MCF 10A (cell line): ENCODE measurements at regions not wholly inside any gene's neighbourhood (a gene's known extent, or its start where the extent isn't known, plus 50 kb on each side); places are given as distances from the start of the nearest gene placed in this dataset.
A peak's percentile ranks its signal among the peaks of the same experiment; 100 is the strongest.

Source experiments
- BruUV-seq: library from RNA; stranded (reverse); fragments of 400-500 nt; replicated peaks from 2 replicates; lab custom pipeline; 2021; lab: Mats Ljungman, UMichigan
- CTCF ChIA-PET: fragments of 300-600 bp; sonication (Branson Sonifier 250); formaldehyde crosslinking; extraction: SDS; loops from one replicate; lab custom pipeline; 2021; ENCODE audit warnings: antibody characterized with exemption, inconsistent platforms; lab: Yijun Ruan, JAX
- POLR2A ChIA-PET: fragments of 300-600, 350-650 bp; sonication (Branson Sonifier 250); formaldehyde crosslinking; extraction: SDS; loops from one replicate; lab custom pipeline; 2020; ENCODE audit warnings: antibody characterized with exemption, inconsistent platforms; lab: Yijun Ruan, JAX
- DNase-seq: peaks from one replicate; pipeline ENCODE4 v3.0.0-alpha.2; 2018; ENCODE audit not compliant: unreplicated experiment
- H3K27ac Mint-ChIP-seq: one replicate; pipeline ENCODE4 v1.8.0; 2022; ENCODE audit warnings: mild to moderate bottlenecking, low read depth, mixed read lengths; ENCODE audit not compliant: unreplicated experiment
- H3K27me3 Mint-ChIP-seq: one replicate; pipeline ENCODE4 v1.8.0; 2022; ENCODE audit warnings: mixed read lengths; ENCODE audit not compliant: insufficient read depth, unreplicated experiment
- H3K36me3 Mint-ChIP-seq: one replicate; pipeline ENCODE4 v1.8.0; 2022; ENCODE audit warnings: mild to moderate bottlenecking, moderate library complexity, mixed read lengths; ENCODE audit not compliant: insufficient read depth, unreplicated experiment
- H3K4me1 Mint-ChIP-seq: one replicate; pipeline ENCODE4 v1.8.0; 2022; ENCODE audit warnings: mixed read lengths; ENCODE audit not compliant: insufficient read depth, unreplicated experiment
- H3K4me3 Mint-ChIP-seq: one replicate; pipeline ENCODE4 v1.8.0; 2022; ENCODE audit warnings: mild to moderate bottlenecking, moderate library complexity, mixed read lengths; ENCODE audit not compliant: unreplicated experiment
- H3K9me3 Mint-ChIP-seq: one replicate; pipeline ENCODE4 v1.8.0; 2022; ENCODE audit warnings: mixed read lengths; ENCODE audit not compliant: unreplicated experiment
- CTCF ChIP-seq: fragments of 200-600 bp; IDR thresholded peaks from one replicate; pipeline ENCODE4 v1.8.0; 2022; ENCODE audit warnings: antibody characterized with exemption, mild to moderate bottlenecking; ENCODE audit not compliant: unreplicated experiment
- intact Hi-C: fragments of 100-400 bp; cut with micrococcal nuclease; formaldehyde crosslinking; loops from 2 replicates; pipeline ENCODE4 v1.14.1; 2022

- H3K9me3 Mint-ChIP-seq: no peaks in the 10 kb centered on the region
- BruUV-seq: no TSS peak
- no peak for TF ChIP-seq CTCF
- CTCF ChIA-PET: no interaction called here
- H3K4me1 Mint-ChIP-seq: peaks cover 6% of the 10 kb centered on the region
- intact Hi-C loops: no loop called here
- no peaks in the 10 kb centered on the region for H3K36me3 Mint-ChIP-seq
- H3K27ac Mint-ChIP-seq: no peak overlapping the region
- POLR2A ChIA-PET: no interaction called here
- no peak overlapping the region for H3K4me3 Mint-ChIP-seq
- DNase-seq: no peak
- peaks cover 19% of the 10 kb centered on the region for H3K27me3 Mint-ChIP-seq
Measured at GRCh38 chr3:14340960-14341708, 61.3 kb upstream of the SLC6A6 start.

GRCh38 chr3:14343338-14344112 is 58.9 kb upstream of the SLC6A6 start:
- Mint-ChIP-seq H3K9me3 (no peaks in the 10 kb centered on the region), H3K4me3 (no peak overlapping the region), H3K27ac (no peak overlapping the region), H3K36me3 (no peaks in the 10 kb centered on the region), H3K4me1 (no peaks in the 10 kb centered on the region), H3K27me3 (peaks cover 8% of the 10 kb centered on the region)
- POLR2A ChIA-PET: no interaction called here
- intact Hi-C loops: loop anchor here (2.0 kb wide), 1 partner anchor 55 kb away; no protein-coding TSS in a partner anchor
- no peak for TF ChIP-seq CTCF
- CTCF ChIA-PET: no interaction called here
- DNase-seq: no peak
- no TSS peak for BruUV-seq

- BruUV-seq: no TSS peak
- no peaks in the 10 kb centered on the region for H3K36me3 Mint-ChIP-seq
- ChIA-PET POLR2A (interaction anchor here (0.7 to 1.7 kb wide), 2 partner anchors 11 to 19 kb away, joined by 3 to 5 read pairs; no protein-coding TSS in a partner anchor), CTCF (no interaction called here)
- H3K4me1 Mint-ChIP-seq: no peaks in the 10 kb centered on the region
- no peaks in the 10 kb centered on the region for H3K9me3 Mint-ChIP-seq
- no peak overlapping the region for H3K27ac Mint-ChIP-seq
- peaks cover 15% of the 10 kb centered on the region for H3K27me3 Mint-ChIP-seq
- TF ChIP-seq CTCF: no peak
- no peak overlapping the region for H3K4me3 Mint-ChIP-seq
- DNase-seq: no peak
- intact Hi-C loops: no loop called here
Measured at GRCh38 chr3:14344351-14344750, 58.1 kb upstream of the SLC6A6 start.

- CTCF ChIA-PET: no interaction called here
- Mint-ChIP-seq H3K36me3 (no peaks in the 10 kb centered on the region), H3K27ac (no peak overlapping the region), H3K4me1 (no peaks in the 10 kb centered on the region), H3K27me3 (peaks cover 20% of the 10 kb centered on the region), H3K4me3 (no peak overlapping the region), H3K9me3 (no peaks in the 10 kb centered on the region)
- no TSS peak for BruUV-seq
- DNase-seq: peak; percentile 26
- no peak for TF ChIP-seq CTCF
- intact Hi-C loops: no loop called here
- POLR2A ChIA-PET: interaction anchor here (1.7 kb wide), 1 partner anchor 9 kb away, joined by 5 read pairs; no protein-coding TSS in a partner anchor
Measured at GRCh38 chr3:14345496-14346150, 56.8 kb upstream of the SLC6A6 start.
